ENCODE measurements at regions not wholly inside any gene's neighbourhood (a gene's known extent, or its start where the extent isn't known, plus 50 kb on each side); places are given as distances from the start of the nearest gene placed in this dataset.

DNA sequence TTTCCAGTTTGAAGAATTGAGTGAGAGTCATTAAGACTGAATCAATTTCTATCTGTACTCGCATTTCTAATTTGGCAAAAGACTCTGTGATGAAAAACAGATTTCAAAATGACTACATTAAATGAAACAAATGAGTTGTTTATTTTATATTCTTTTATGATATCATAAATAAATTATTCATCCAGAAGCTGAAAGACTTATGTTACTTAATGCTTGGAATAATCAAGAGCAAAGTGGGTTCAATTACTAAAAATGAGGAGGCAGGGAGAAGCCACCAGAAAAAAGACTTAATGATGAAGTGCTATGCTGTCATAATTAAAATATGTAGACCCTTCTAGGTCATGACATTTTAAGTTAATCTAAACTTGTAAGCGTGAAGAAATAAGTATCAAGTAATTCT lies 130.6 kb upstream of the FERMT1 start:
- Histone ChIP-seq H3K36me3 (no peaks in the 10 kb centered on the region), H3K27ac (no peak overlapping the region), H3K4me1 (ENCODE audit: low read depth) (no peaks in the 10 kb centered on the region), H3K9me3 (ENCODE audit: low read depth) (no peaks in the 10 kb centered on the region), H3K4me3 (no peak overlapping the region), H3K27me3 (no peaks in the 10 kb centered on the region)
- no peak for DNase-seq (ENCODE audit: low read depth in 1 of 2, low spot score in 1 of 2)
- TF ChIP-seq, protein P1, sequence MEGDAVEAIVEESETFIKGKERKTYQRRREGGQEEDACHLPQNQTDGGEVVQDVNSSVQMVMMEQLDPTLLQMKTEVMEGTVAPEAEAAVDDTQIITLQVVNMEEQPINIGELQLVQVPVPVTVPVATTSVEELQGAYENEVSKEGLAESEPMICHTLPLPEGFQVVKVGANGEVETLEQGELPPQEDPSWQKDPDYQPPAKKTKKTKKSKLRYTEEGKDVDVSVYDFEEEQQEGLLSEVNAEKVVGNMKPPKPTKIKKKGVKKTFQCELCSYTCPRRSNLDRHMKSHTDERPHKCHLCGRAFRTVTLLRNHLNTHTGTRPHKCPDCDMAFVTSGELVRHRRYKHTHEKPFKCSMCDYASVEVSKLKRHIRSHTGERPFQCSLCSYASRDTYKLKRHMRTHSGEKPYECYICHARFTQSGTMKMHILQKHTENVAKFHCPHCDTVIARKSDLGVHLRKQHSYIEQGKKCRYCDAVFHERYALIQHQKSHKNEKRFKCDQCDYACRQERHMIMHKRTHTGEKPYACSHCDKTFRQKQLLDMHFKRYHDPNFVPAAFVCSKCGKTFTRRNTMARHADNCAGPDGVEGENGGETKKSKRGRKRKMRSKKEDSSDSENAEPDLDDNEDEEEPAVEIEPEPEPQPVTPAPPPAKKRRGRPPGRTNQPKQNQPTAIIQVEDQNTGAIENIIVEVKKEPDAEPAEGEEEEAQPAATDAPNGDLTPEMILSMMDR (IDR thresholded peaks at IDR 0.05; ENCODE audit: low read depth, low read length) = no peak

DNA sequence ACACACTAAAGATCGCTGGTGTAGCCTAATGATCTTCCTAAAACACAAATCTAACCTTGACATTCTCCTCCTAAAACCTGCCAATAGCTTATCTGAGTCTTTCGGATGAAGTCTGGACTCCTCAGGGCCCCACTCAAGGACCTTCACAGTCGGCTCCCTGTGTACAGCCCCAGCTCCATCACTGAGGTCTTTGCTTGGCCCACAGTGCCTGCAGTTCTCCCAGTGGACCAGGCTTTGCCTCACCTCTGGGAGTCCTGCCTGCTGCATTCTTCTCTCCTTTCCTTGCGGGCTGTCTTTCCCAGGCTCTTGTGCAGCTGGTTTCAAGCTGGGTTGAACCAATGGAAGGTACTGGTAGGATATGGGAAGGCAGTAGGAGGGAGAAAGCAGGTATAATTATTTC lies 122.6 kb upstream of the FERMT1 start:
- DNase-seq (ENCODE audit: low read depth in 1 of 2, low spot score in 1 of 2) = no peak
- H3K4me1 ChIP-seq (ENCODE audit: low read depth) = no peaks in the 10 kb centered on the region
- H3K27me3 ChIP-seq = no peaks in the 10 kb centered on the region
- no peak overlapping the region for H3K27ac ChIP-seq
- no peak overlapping the region for H3K4me3 ChIP-seq
- TF ChIP-seq, protein P1 (IDR thresholded peaks at IDR 0.05; ENCODE audit: low read depth, low read length) = no peak
- H3K9me3 ChIP-seq (ENCODE audit: low read depth) = no peaks in the 10 kb centered on the region
- H3K36me3 ChIP-seq = no peaks in the 10 kb centered on the region

DNA sequence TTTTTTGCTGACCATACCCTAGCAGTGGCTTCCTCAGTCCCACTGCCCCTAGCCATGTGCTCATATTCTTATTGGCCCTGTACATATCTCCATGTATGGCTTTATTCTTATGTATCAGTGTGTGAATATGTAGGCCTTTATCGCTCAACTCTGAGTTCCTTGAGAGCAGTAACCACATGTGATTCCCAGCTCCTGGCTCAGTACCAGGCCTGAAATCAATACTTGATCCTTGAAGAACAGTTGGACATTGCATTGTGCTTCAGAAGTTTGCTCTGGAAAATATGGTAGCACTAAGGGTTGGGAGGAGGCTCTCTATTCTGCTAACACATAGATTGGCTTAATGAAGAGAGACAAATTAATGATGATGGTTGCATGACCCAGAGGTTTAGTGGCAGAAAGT lies 118.8 kb upstream of the FERMT1 start:
- no peak for DNase-seq (ENCODE audit: low read depth in 1 of 2, low spot score in 1 of 2)
- TF ChIP-seq, protein P1 (IDR thresholded peaks at IDR 0.05; ENCODE audit: low read depth, low read length) = no peak
- no peak overlapping the region for H3K27ac ChIP-seq

DNA sequence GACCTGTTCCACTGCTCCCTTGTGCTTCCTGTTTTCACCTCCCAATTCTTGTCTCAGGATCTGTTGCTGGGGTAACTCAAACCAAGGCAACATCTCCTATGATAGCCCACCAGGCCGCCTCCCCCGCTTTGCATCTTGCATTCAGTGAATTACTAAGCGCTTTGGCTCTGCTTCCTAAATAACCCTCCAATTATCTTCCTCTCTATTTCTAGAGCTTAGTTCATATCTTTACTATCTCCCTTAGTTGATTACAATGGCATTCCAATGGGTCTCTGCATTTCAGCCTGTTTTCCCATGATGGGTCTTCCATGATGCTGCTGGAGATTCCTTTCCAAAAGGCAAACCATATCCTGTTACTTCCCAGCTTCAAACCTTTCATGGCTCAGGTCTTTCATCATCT lies 117.2 kb upstream of the FERMT1 start:
- TF ChIP-seq, protein P1 (IDR thresholded peaks at IDR 0.05; ENCODE audit: low read depth, low read length) = no peak
- H3K27me3 ChIP-seq = no peaks in the 10 kb centered on the region
- no peaks in the 10 kb centered on the region for H3K9me3 ChIP-seq (ENCODE audit: low read depth)
- no peaks in the 10 kb centered on the region for H3K36me3 ChIP-seq
- H3K27ac ChIP-seq = no peak overlapping the region
- DNase-seq (ENCODE audit: low read depth in 1 of 2, low spot score in 1 of 2) = no peak
- H3K4me3 ChIP-seq = no peak overlapping the region
- peaks cover 9% of the 10 kb centered on the region for H3K4me1 ChIP-seq (ENCODE audit: low read depth)

More for the DNA sequence above, 118.8 kb upstream of the FERMT1 start:
- H3K27me3 ChIP-seq = no peaks in the 10 kb centered on the region
- H3K4me3 ChIP-seq = no peak overlapping the region
- H3K36me3 ChIP-seq = no peaks in the 10 kb centered on the region
- peaks cover under 1% of the 10 kb centered on the region for H3K4me1 ChIP-seq (ENCODE audit: low read depth)
- no peaks in the 10 kb centered on the region for H3K9me3 ChIP-seq (ENCODE audit: low read depth)

DNA sequence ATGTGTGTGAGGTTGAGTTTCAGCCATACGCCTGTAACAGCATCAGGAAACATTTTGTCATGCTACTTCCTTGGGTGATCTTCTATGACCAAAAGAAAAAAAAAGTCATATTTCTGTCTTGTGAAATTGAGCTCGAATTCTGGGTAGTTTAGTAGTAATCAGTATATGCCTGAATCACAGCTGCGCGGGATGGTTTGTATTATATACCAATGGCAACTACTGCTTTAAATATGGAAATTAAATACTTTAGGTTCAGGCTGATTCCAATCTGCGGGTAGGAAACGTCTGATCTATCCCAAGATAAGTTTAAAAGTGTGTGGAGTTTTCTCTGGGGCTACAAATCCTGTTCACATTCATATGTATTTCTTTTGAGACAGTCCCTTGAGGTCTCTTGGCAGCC lies 115.6 kb upstream of the FERMT1 start:
- TF ChIP-seq, protein P1 (IDR thresholded peaks at IDR 0.05; ENCODE audit: low read depth, low read length) = no peak

DNA sequence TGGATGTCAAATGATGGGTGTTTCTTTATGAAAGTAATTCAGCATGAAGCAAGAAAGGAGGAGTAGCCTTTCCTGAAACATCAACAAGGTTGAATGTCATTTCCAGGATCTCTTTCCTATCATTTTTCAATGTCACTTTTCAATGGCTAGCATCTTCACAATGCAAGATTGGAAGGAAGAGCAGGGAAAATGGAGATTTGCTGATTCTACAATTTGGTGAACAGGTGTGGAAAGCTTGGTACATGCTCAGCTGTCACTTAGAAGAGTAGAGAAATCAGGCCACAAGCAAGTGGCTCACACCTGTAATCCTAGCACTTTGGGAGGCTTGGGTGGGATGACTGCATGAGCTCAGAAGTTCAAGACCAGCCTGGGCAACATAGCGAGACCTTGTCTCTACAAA lies 112.7 kb upstream of the FERMT1 start:
- TF ChIP-seq, protein P1 (IDR thresholded peaks at IDR 0.05; ENCODE audit: low read depth, low read length) = no peak

More for the DNA sequence above, 115.6 kb upstream of the FERMT1 start:
- peaks cover 9% of the 10 kb centered on the region for H3K4me1 ChIP-seq (ENCODE audit: low read depth)
- H3K36me3 ChIP-seq = no peaks in the 10 kb centered on the region
- H3K27ac ChIP-seq = no peak overlapping the region
- H3K9me3 ChIP-seq (ENCODE audit: low read depth) = no peaks in the 10 kb centered on the region
- DNase-seq (ENCODE audit: low read depth in 1 of 2, low spot score in 1 of 2) = no peak
- no peaks in the 10 kb centered on the region for H3K27me3 ChIP-seq
- H3K4me3 ChIP-seq = no peak overlapping the region

More for the DNA sequence above, 112.7 kb upstream of the FERMT1 start:
- peaks cover 9% of the 10 kb centered on the region for H3K4me1 ChIP-seq (ENCODE audit: low read depth)
- DNase-seq (ENCODE audit: low read depth in 1 of 2, low spot score in 1 of 2) = no peak
- no peaks in the 10 kb centered on the region for H3K27me3 ChIP-seq
- no peaks in the 10 kb centered on the region for H3K36me3 ChIP-seq
- no peak overlapping the region for H3K4me3 ChIP-seq
- no peak overlapping the region for H3K27ac ChIP-seq
- no peaks in the 10 kb centered on the region for H3K9me3 ChIP-seq (ENCODE audit: low read depth)

Measured in cardiac muscle cell (in vitro differentiated cells and primary cell).